Natural killer cell (primary cell): ENCODE measurements at regions not wholly inside any gene's neighbourhood (a gene's known extent, or its start where the extent isn't known, plus 50 kb on each side); places are given as distances from the start of the nearest gene placed in this dataset.

Experiments used
- ATAC-seq, 3 donors: fragments of 150-1000 bp in 2 of 3; fragments of 200-7000 bp in 1 of 3; cut with Tn5 transposase; 1 replicate in 1 of 3; 2 replicates in 2 of 3; pipeline ENCODE4 v1.10.0; 2021; ENCODE audit warnings: mild to moderate bottlenecking in 2 of 3, moderate library complexity in 2 of 3
- DNase-seq, 2 donors: peaks; one replicate each; pipeline versions ENCODE4 v3.0.0 to v3.0.0-alpha.2; 2013 to 2021; ENCODE audit warnings: mixed read lengths in 1 of 2
- H3K27ac ChIP-seq: one replicate; pipeline ENCODE4 v1.5.1; 2013; ENCODE audit warnings: mild to moderate bottlenecking, low read length
- H3K27me3 ChIP-seq: one replicate; pipeline ENCODE4 v1.6.1; 2013; ENCODE audit warnings: low read length; ENCODE audit not compliant: control insufficient read depth, insufficient read depth
- H3K36me3 ChIP-seq: one replicate; pipeline ENCODE4 v1.6.1; 2013; ENCODE audit warnings: low read length; ENCODE audit not compliant: control insufficient read depth, insufficient read depth
- H3K4me1 ChIP-seq: one replicate; pipeline ENCODE4 v1.6.1; 2013; ENCODE audit warnings: low read length; ENCODE audit not compliant: control insufficient read depth, insufficient read depth
- H3K4me3 ChIP-seq: one replicate; pipeline ENCODE4 v1.5.1; 2013; ENCODE audit warnings: low read length
- H3K9me3 ChIP-seq: one replicate; pipeline ENCODE4 v1.6.1; 2013; ENCODE audit warnings: low read length; ENCODE audit not compliant: control insufficient read depth, insufficient read depth
- H3K27ac Mint-ChIP-seq, 2 donors: one replicate each; pipeline ENCODE4 v1.8.0; 2022; ENCODE audit warnings: mild to moderate bottlenecking in 2 of 2, mixed read lengths in 2 of 2, moderate library complexity in 1 of 2
- H3K27me3 Mint-ChIP-seq, 2 donors: one replicate each; pipeline ENCODE4 v1.8.0; 2022; ENCODE audit warnings: low read depth in 2 of 2, mixed read lengths in 2 of 2
- H3K36me3 Mint-ChIP-seq: one replicate; pipeline ENCODE4 v1.8.0; 2022; ENCODE audit warnings: mixed read lengths
- H3K4me1 Mint-ChIP-seq, 2 donors: one replicate each; pipeline ENCODE4 v1.8.0; 2022; ENCODE audit warnings: mixed read lengths in 2 of 2
- H3K4me3 Mint-ChIP-seq: one replicate; pipeline ENCODE4 v1.8.0; 2022; ENCODE audit warnings: mild to moderate bottlenecking, moderate library complexity, mixed read lengths
- H3K9me3 Mint-ChIP-seq, 2 donors: one replicate each; pipeline ENCODE4 v1.8.0; 2022; ENCODE audit warnings: mixed read lengths in 2 of 2
- CTCF ChIP-seq: fragments of 200-600 bp; IDR thresholded peaks from one replicate; pipeline ENCODE4 v1.8.0; 2022; ENCODE audit warnings: antibody characterized with exemption
- WGBS: methylation state at CpG from one replicate; pipeline ENCODE4 v1.1.7; 2013; ENCODE audit warnings: missing lambda C conversion rate; ENCODE audit not compliant: insufficient coverage; 5-methylcytosine and 5-hydroxymethylcytosine counted together
- intact Hi-C: fragments of 100-400 bp; cut with micrococcal nuclease; formaldehyde crosslinking; loops from one replicate; pipeline ENCODE4 v1.14.2; 2022

- H3K4me1 Mint-ChIP-seq: no peaks in the 10 kb centered on the region
- Histone ChIP-seq H3K36me3 (no peaks in the 10 kb centered on the region), H3K27ac (no peak overlapping the region), H3K4me3 (no peak overlapping the region), H3K4me1 (no peaks in the 10 kb centered on the region), H3K9me3 (no peaks in the 10 kb centered on the region), H3K27me3 (no peaks in the 10 kb centered on the region)
- peaks cover 14 to 19% of the 10 kb centered on the region in 2 donors for H3K27me3 Mint-ChIP-seq
- ATAC-seq (no peak), DNase-seq (no peak)
- H3K36me3 Mint-ChIP-seq: no peaks in the 10 kb centered on the region
- no peak overlapping the region for H3K27ac Mint-ChIP-seq
- TF ChIP-seq CTCF: no peak
- intact Hi-C loops: no loop called here
- no peak overlapping the region for H3K4me3 Mint-ChIP-seq
- H3K9me3 Mint-ChIP-seq: no peaks in the 10 kb centered on the region
- 78% methylated on average over 1 of the region's 1 CpG for WGBS
These were observed 142.6 kb upstream of the PLPP4 start for GRCh38 chr10:120314442-120314841.

- no peak overlapping the region for H3K4me3 ChIP-seq
- intact Hi-C loops: no loop called here
- 91% methylated on average over 3 of the region's 3 CpGs for WGBS
- Mint-ChIP-seq H3K36me3 (no peaks in the 10 kb centered on the region), H3K27ac (no peak overlapping the region), H3K4me1 (no peaks in the 10 kb centered on the region), H3K4me3 (no peak overlapping the region), H3K27me3 (peaks cover 19 to 38% of the 10 kb centered on the region in 2 donors), H3K9me3 (no peaks in the 10 kb centered on the region)
- ATAC-seq (no peak), DNase-seq (no peak)
- no peaks in the 10 kb centered on the region for H3K9me3 ChIP-seq
- no peaks in the 10 kb centered on the region for H3K4me1 ChIP-seq
- no peak overlapping the region for H3K27ac ChIP-seq
- no peak for TF ChIP-seq CTCF
- H3K27me3 ChIP-seq: no peaks in the 10 kb centered on the region
- no peaks in the 10 kb centered on the region for H3K36me3 ChIP-seq
These were observed 138.2 kb upstream of the PLPP4 start for GRCh38 chr10:120318862-120319261.

- H3K9me3 Mint-ChIP-seq: no peaks in the 10 kb centered on the region
- DNase-seq: no peak
- peaks cover 8 to 14% of the 10 kb centered on the region in 2 donors for H3K27me3 Mint-ChIP-seq
- H3K36me3 Mint-ChIP-seq: no peaks in the 10 kb centered on the region
- 62% methylated on average over 3 of the region's 3 CpGs for WGBS
- no peak for TF ChIP-seq CTCF
- intact Hi-C loops: no loop called here
- Histone ChIP-seq H3K36me3 (no peaks in the 10 kb centered on the region), H3K4me3 (no peak overlapping the region), H3K27me3 (no peaks in the 10 kb centered on the region), H3K9me3 (no peaks in the 10 kb centered on the region), H3K4me1 (no peaks in the 10 kb centered on the region), H3K27ac (no peak overlapping the region)
- no peak overlapping the region for H3K4me3 Mint-ChIP-seq
- no peak overlapping the region for H3K27ac Mint-ChIP-seq
- no peak for ATAC-seq
- no peaks in the 10 kb centered on the region for H3K4me1 Mint-ChIP-seq
These were observed 129.4 kb upstream of the PLPP4 start for GRCh38 chr10:120327675-120328074.

- Mint-ChIP-seq H3K27me3 (peaks cover 8 to 11% of the 10 kb centered on the region in 2 donors), H3K36me3 (no peaks in the 10 kb centered on the region), H3K27ac (no peak overlapping the region), H3K4me3 (no peak overlapping the region), H3K4me1 (no peaks in the 10 kb centered on the region), H3K9me3 (no peaks in the 10 kb centered on the region)
- intact Hi-C loops: no loop called here
- no peak overlapping the region for H3K4me3 ChIP-seq
- no peaks in the 10 kb centered on the region for H3K9me3 ChIP-seq
- no peaks in the 10 kb centered on the region for H3K36me3 ChIP-seq
- whole genome bisulfite sequencing: 100% methylated on average over 1 of the region's 3 CpGs
- DNase-seq (no peak), ATAC-seq (no peak)
- no peak overlapping the region for H3K27ac ChIP-seq
- H3K4me1 ChIP-seq: no peaks in the 10 kb centered on the region
- TF ChIP-seq CTCF: no peak
- H3K27me3 ChIP-seq: no peaks in the 10 kb centered on the region
These were observed 128.4 kb upstream of the PLPP4 start for GRCh38 chr10:120328647-120329046.
